ENCODE measurements at regions not wholly inside any gene's neighbourhood (a gene's known extent, or its start where the extent isn't known, plus 50 kb on each side); places are given as distances from the start of the nearest gene placed in this dataset.
"Not testable (repeated sequence)": the region's sequence is repeated elsewhere in the genome, so short reads cannot be mapped to it uniquely, and the experiment has no call there.

- no peak for DNase-seq (ENCODE audit: low read depth in 2 of 2)
These were observed 53.5 kb downstream of the XCL2 start for GRCh38 chr1:168490306-168490705.

DNA sequence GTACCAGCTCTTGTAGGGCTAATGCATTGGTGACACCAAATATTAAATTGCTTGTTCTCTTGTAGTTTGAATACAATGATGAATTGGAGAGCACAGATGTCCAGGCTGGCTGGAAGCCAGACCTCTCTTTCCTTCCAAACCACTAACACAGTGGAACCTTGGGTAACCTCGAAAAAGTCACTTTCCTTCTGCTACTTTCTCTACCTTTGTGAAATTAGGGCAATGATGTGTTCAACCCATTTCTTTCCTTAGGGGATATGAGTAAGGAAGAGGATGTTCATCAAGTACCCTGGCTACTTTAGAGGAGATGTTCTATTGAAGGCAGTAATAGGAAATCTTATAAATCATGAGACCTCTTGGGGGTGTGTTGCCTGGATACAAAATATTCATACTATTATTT is 55.7 kb downstream of the XCL2 start:
- peak in 1 of 2 experiments; percentile 52 for DNase-seq (ENCODE audit: low read depth in 2 of 2)

- DNase-seq (ENCODE audit: low read depth in 2 of 2) = not testable (repeated sequence)
These were observed 57.0 kb downstream of the XCL2 start for GRCh38 chr1:168486820-168487219.

DNA sequence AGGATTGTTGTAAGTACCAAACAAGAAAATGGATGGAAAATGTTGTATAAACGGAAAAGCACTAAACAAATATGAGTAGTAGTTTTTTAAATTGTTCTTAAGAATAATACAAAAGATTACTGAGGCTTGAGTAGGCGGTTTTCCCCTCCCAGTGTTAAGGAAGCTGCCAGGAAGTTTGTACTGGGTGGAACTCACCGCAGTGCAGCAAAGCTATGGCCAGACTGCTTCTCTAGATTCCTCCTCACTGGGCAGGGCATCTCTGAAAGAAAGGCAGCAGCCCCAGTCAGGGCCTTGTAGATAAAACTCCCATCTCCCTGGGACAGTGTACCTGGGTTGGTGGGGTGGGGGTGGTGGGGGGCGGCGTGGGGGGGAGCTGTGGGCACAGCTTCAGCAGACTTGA is 58.7 kb downstream of the XCL2 start:
- no peak for DNase-seq (ENCODE audit: low read depth in 2 of 2)

GRCh38 chr1:168484083-168484482 is 59.7 kb downstream of the XCL2 start:
- DNase-seq (ENCODE audit: low read depth in 2 of 2) = no peak

- peak; percentile 90 to 93 for DNase-seq (ENCODE audit: low read depth in 2 of 2)
These were observed 60.3 kb downstream of the XCL2 start for GRCh38 chr1:168483539-168483938.

DNA sequence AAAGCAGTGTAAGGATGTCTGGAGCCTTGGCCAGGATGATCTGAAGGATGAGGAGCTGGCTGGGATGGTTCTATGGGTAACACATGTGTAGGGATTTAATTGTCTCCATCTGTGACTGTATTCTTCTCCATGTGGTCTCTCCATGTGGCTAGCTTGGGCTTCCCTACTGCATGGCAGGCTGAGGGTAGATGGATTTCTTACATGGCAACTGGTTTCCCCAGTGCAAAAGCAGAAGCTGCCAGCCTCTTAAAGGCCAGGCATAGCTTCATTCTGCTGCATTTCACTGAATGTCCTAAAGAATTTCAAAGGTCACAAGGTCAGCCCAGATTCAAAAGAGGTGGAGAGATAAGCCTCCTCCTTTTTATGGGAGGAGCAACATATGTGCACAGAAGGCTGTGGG is 61.7 kb downstream of the XCL2 start:
- DNase-seq (ENCODE audit: low read depth in 2 of 2) = no peak

GRCh38 chr1:168481586-168481985 is 62.2 kb downstream of the XCL2 start:
- DNase-seq (ENCODE audit: low read depth in 2 of 2) = no peak

DNA sequence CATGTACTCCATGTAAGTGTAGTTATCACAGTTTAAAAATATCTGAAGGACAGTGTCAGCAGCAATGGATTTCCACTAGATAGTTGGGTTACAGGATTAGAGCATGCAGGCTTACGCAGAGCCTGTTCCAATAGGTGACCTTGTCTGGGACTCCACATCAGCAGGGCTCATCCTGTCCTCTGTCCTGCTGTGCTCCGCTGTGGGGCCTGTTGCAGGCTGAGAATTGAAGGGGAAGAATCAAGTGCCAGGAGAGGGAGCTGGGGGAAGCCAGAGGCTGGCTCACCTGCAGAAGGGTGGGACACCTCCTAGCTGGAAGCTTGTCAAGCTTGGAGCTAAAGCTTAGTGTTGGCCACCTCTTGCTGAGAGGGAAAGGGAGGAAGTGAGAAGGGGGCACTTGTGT is 62.8 kb downstream of the XCL2 start:
- DNase-seq (ENCODE audit: low read depth in 2 of 2) = no peak

GRCh38 chr1:168477792-168478191 is 66.0 kb downstream of the XCL2 start:
- no peak for DNase-seq (ENCODE audit: low read depth in 2 of 2)

DNA sequence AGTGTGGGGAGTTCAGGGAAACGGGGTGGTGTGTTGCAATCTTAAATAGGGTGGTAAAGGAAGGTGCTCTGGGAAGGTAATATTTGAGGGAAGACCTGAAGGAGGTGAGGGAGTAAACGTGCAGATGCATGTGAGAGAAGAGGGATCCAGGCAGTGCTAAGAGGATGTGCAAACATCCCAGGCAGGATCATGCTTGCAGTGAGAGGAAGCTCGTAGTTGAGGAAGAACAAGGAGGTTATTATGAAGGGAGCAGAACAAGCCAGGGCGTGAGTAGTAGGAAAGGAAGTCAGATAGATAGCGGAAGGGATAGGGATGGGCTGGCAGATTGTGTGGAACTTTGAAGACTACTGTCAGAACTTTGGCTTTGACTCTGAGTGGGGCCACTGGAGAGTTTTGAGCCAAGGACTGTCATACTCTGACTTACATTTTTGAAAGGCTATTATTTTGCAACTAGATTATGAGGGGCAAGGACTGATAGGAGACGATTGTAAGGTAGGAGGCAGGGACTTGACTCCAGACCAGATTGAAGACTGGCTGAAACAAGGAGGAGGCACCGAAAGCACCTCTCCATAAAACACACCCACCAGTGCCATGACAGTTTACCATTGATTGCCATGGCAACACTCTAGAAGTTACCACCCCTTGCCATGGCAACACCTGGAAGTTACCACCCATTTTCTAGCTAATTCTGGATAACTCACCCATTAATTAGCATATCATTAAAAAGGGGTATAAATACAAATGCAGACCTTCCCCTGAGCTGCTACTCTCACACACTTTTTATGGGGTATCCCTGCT is 67.0 kb downstream of the XCL2 start:
- DNase-seq (ENCODE audit: low read depth in 2 of 2) = no peak

DNA sequence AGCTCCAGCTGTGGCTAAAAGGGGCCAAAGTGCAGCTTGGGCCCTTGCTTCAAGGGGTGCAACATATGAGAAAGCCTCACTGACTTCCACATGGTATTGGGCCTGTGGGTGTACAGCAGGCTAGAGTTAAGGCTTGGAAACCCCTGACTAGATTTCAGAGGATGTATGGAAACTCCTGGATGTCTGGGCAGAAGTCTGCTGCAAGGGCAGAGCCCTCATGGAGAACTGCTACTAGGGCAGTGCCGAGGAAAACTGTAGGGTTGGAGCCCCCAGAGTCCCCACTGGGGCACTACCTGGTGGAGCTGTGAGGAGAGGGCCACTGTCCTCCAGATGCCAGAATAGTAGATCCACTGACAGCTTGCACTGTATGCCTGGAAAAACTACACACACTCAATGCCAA is 69.5 kb downstream of the XCL2 start:
- no peak for DNase-seq (ENCODE audit: low read depth in 2 of 2)

DNA sequence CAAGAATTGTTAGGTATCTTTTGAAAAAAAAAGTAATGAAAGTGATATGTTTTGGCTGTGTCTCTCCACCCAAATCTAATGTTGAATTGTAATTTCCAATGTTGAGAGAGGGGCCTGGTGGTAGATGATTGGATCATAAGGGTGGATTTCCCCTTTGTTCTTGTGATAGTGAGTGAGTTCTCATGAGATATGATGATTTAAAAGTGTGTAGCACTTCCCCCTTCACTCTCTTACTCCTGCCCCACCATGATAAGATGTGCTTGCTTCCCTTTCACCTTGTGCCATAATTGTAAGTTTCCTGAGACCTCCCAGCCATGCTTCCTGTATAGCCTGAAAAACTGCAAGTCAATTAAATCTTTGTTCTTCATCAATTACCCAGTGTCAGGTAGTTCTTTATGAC is 70.7 kb downstream of the XCL2 start:
- no peak for DNase-seq (ENCODE audit: low read depth in 2 of 2)

DNA sequence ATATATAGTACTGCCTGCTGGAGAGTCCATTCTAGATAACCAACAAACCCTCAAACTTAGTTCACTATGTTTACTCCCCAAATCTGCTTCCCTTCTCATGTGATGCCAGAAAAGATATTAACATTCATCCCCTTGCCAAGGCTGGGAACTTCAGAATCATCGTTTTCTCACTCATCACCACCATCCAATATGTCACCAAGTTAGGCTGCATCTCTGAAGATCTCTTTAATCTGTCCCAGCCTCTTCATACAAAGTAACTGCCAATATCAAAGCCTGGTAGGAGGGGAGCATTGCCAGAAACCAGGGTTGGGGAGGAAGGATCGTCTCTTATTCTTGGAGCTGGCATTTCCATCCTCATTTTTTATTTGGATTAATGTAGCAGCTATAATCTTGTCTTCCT is 71.6 kb downstream of the XCL2 start:
- no peak for DNase-seq (ENCODE audit: low read depth in 2 of 2)

DNA sequence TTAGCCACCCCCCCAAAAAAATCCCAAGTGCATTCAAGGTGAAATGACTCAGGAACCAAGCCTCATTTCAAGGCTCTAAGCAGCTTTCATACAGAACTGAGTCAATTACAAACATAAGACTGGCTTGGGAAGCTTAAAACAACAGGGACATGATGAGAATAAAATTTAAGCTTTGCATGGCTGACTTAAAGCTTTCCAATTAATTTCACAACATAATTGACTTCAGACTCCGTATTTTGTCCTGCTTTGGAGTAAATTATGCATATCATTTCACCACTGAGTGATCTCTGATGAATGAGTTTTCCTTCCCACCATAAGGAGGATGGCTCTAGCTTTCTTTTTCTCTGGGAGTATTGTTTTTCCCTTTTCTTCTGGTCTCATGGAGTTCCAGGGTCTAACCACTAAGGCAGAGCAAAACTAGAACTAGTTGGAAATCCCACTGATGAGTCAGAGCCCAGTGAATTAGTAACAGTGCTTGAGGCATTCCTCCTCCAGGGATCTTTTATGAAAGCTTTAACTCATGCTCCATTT is 72.8 kb downstream of the XCL2 start:
- peak; percentile 88 to 89 for DNase-seq (ENCODE audit: low read depth in 2 of 2)

DNA sequence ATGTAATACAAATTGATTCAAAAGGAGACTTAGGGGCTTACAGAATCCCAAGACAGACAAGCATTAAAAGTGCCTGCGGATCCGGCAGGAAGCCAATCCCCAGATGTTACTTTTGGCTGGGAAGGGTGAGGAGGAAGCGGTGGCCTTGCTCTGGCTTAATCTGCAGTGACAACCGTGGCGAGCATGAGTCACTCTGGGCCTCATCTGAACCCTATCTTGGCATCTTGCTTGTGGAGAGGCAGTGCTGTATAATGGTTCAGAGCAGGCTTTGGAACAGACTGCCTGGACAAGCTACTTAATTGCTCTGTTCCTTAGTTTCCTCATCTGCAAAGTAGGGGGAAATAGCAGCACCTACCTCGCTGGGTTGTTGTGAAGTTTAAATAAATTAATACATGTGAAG is 74.1 kb downstream of the XCL2 start:
- DNase-seq (ENCODE audit: low read depth in 2 of 2) = peak; percentile 59 to 67

DNA sequence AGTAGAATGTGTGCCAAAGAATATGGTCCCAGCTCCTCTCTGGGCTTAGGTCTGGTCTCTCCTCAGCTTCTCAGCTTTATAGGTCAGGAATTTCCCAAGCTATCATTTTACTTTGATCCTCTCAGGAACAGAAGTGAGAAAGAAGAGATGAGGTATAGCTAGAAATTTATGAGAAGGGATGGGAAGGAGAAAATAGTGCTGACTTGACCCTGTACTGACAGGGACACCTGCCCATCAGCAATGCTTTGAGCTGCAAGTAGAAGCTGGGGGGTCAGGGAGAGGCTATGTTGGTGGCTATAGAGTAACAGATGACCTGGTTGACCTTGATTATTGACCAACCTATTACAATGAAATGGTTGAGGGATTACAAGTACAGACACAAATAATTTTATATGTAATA is 75.0 kb downstream of the XCL2 start:
- no peak for DNase-seq (ENCODE audit: low read depth in 2 of 2)

- peak in 1 of 2 experiments; percentile 40 for DNase-seq (ENCODE audit: low read depth in 2 of 2)
These were observed 75.6 kb downstream of the XCL2 start for GRCh38 chr1:168468042-168468809.

GRCh38 chr1:168467452-168467851 is 76.3 kb downstream of the XCL2 start:
- DNase-seq (ENCODE audit: low read depth in 2 of 2) = no peak

GRCh38 chr1:168466714-168467131 is 77.1 kb downstream of the XCL2 start:
- DNase-seq (ENCODE audit: low read depth in 2 of 2) = no peak

- no peak for DNase-seq (ENCODE audit: low read depth in 2 of 2)
These were observed 77.6 kb downstream of the XCL2 start for GRCh38 chr1:168466092-168466713.

DNA sequence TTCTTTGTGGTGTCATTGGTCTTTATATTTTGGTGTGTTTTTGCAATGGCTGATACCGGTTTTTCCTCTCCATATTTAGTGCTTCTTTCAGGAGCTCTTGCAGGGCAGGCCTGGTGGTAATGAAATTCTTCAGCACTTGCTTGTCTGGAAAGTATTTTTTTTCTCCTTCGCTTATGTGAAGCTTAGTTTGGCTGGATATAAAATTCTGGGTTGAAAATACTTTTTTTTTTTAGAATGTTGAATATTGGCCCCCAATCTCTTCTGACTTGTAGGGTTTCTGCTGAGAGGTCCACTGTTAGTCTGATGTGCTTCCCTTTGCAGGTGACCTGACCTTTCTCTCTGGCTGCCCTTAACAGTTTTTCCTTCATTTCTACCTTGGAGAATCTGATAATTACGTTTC is 82.7 kb downstream of the XCL2 start:
- not testable (repeated sequence) for DNase-seq (ENCODE audit: low read depth in 2 of 2)

Data from fibroblast of skin of left biceps (primary cell).